HEK293 (cell line): ENCODE measurements at regions not wholly inside any gene's neighbourhood (a gene's known extent, or its start where the extent isn't known, plus 50 kb on each side); places are given as distances from the start of the nearest gene placed in this dataset.

Experiments used
- CTCF ChIA-PET: fragments of 350-600 bp; formaldehyde crosslinking; extraction: SDS; loops from one replicate; lab custom pipeline; 2021; ENCODE audit warnings: antibody characterized with exemption; lab: Yijun Ruan, JAX
- POLR2A ChIA-PET: fragments of 300-600 bp; formaldehyde crosslinking; extraction: SDS; loops from one replicate; lab custom pipeline; 2020; ENCODE audit warnings: antibody characterized with exemption, inconsistent platforms; lab: Yijun Ruan, JAX
- H3K27ac ChIP-seq: fragments of 200-500 bp; sonication (Bioruptor generic); 2 replicates; pipeline ENCODE4 v1.5.1; 2014; ENCODE audit warnings: low read depth, low read length, control low read depth, inconsistent platforms; ENCODE audit errors: extremely low read depth
- H3K36me3 ChIP-seq, 2 experiments: fragments of 200-500 bp in 1 of 2; sonication (Bioruptor generic) in 1 of 2; 1 replicate in 1 of 2; 2 replicates in 1 of 2; pipeline ENCODE4 v1.5.1; 2014 to 2017; ENCODE audit warnings: inconsistent platforms in 2 of 2, low read length in 2 of 2; ENCODE audit not compliant: control insufficient read depth in 2 of 2, insufficient read depth in 1 of 2
- H3K4me1 ChIP-seq: fragments of 200-500 bp; sonication (Bioruptor generic); 2 replicates; pipeline ENCODE4 v1.5.1; 2014; ENCODE audit warnings: mild to moderate bottlenecking, low read length, inconsistent platforms; ENCODE audit not compliant: control insufficient read depth, insufficient read depth
- H3K4me3 ChIP-seq: 2 replicates; pipeline ENCODE4 v1.5.1; 2011; ENCODE audit warnings: low read depth, mild to moderate bottlenecking, control low read depth, low read length, moderate library complexity
- H3K9me3 ChIP-seq: fragments of 200-500 bp; sonication (Bioruptor generic); 2 replicates; pipeline ENCODE4 v1.5.1; 2014; ENCODE audit warnings: low read depth, low read length, inconsistent platforms; ENCODE audit not compliant: control insufficient read depth, insufficient read depth
- EGR2 ChIP-seq: fragments of 450-650 bp; formaldehyde crosslinking; IDR thresholded peaks from 2 replicates; pipeline ENCODE4 v1.5.1; 2016; ENCODE audit warnings: low read depth, missing biosample characterization, missing genetic modification characterization
- ELK4 ChIP-seq: IDR thresholded peaks from 2 replicates; pipeline ENCODE4 v1.6.1; 2011; ENCODE audit warnings: mild to moderate bottlenecking, low read depth, low read length, borderline replicate concordance
- KLF8 ChIP-seq: fragments of 450-650 bp; formaldehyde crosslinking; IDR thresholded peaks from 2 replicates; pipeline ENCODE4 v1.5.1; 2016; ENCODE audit warnings: missing biosample characterization, missing genetic modification characterization
- ZBTB11 ChIP-seq: fragments of 450-650 bp; formaldehyde crosslinking; conservative IDR thresholded peaks from 2 replicates; pipeline ENCODE4 v1.5.1; 2016; ENCODE audit warnings: low read depth, missing biosample characterization, missing genetic modification characterization
- ZBTB48 ChIP-seq: fragments of 450-650 bp; formaldehyde crosslinking; IDR thresholded peaks from 2 replicates; pipeline ENCODE4 v1.5.1; 2016; ENCODE audit warnings: missing biosample characterization, missing genetic modification characterization
- ZBTB8A ChIP-seq: fragments of 450-650 bp; formaldehyde crosslinking; IDR thresholded peaks from 2 replicates; pipeline ENCODE4 v1.5.1; 2016; ENCODE audit warnings: missing biosample characterization, missing genetic modification characterization
- ZFHX2 ChIP-seq: fragments of 450-650 bp; formaldehyde crosslinking; conservative IDR thresholded peaks from 2 replicates; pipeline ENCODE4 v1.5.1; 2016; ENCODE audit warnings: missing biosample characterization, missing genetic modification characterization
- ZNF133 ChIP-seq: fragments of 450-650 bp; formaldehyde crosslinking; IDR thresholded peaks from 2 replicates; pipeline ENCODE4 v1.5.1; 2016; ENCODE audit warnings: missing biosample characterization, missing genetic modification characterization
- ZNF146 ChIP-seq: fragments of 450-650 bp; formaldehyde crosslinking; IDR thresholded peaks from 2 replicates; pipeline ENCODE4 v1.5.1; 2016; ENCODE audit warnings: missing biosample characterization, missing genetic modification characterization
- ZNF184 ChIP-seq: fragments of 450-650 bp; IDR thresholded peaks from 2 replicates; pipeline ENCODE4 v1.5.1; 2018; ENCODE audit warnings: missing biosample characterization, mild to moderate bottlenecking, missing genetic modification characterization
- ZNF335 ChIP-seq: fragments of 450-650 bp; formaldehyde crosslinking; conservative IDR thresholded peaks from 2 replicates; pipeline ENCODE4 v1.5.1; 2016; ENCODE audit warnings: missing biosample characterization, missing genetic modification characterization
- ZNF394 ChIP-seq: fragments of 450-650 bp; formaldehyde crosslinking; IDR thresholded peaks from 2 replicates; pipeline ENCODE4 v1.5.1; 2016; ENCODE audit warnings: missing biosample characterization, missing genetic modification characterization, mild to moderate bottlenecking, moderate library complexity, borderline replicate concordance
- ZNF398 ChIP-seq: fragments of 450-650 bp; formaldehyde crosslinking; IDR thresholded peaks from 2 replicates; pipeline ENCODE4 v1.5.1; 2017; ENCODE audit warnings: missing biosample characterization, missing genetic modification characterization
- ZNF501 ChIP-seq: fragments of 450-650 bp; formaldehyde crosslinking; IDR thresholded peaks from 2 replicates; pipeline ENCODE4 v1.5.1; 2016; ENCODE audit warnings: missing biosample characterization, missing genetic modification characterization
- ZNF518A ChIP-seq: fragments of 450-650 bp; formaldehyde crosslinking; conservative IDR thresholded peaks from 2 replicates; pipeline ENCODE4 v1.5.1; 2016; ENCODE audit warnings: low read depth, missing biosample characterization, missing genetic modification characterization
- ZNF521 ChIP-seq: fragments of 450-650 bp; formaldehyde crosslinking; IDR thresholded peaks from 2 replicates; pipeline ENCODE4 v1.5.1; 2017; ENCODE audit warnings: missing biosample characterization, mild to moderate bottlenecking, missing genetic modification characterization
- ZNF610 ChIP-seq: fragments of 450-650 bp; formaldehyde crosslinking; IDR thresholded peaks from 2 replicates; pipeline ENCODE4 v1.5.1; 2016; ENCODE audit warnings: missing biosample characterization, missing genetic modification characterization, borderline replicate concordance
- ZNF76 ChIP-seq: fragments of 450-650 bp; formaldehyde crosslinking; IDR thresholded peaks from 2 replicates; pipeline ENCODE4; 2016; ENCODE audit warnings: low read depth, missing biosample characterization, missing genetic modification characterization, borderline replicate concordance
- ZNF837 ChIP-seq: fragments of 450-650 bp; formaldehyde crosslinking; IDR thresholded peaks from 2 replicates; pipeline ENCODE4 v1.5.1; 2016; ENCODE audit warnings: missing biosample characterization, missing genetic modification characterization

GRCh38 chr6:44044154-44044539 lies 83.1 kb downstream of the MRPL14 start:
- POLR2A ChIA-PET = interaction anchor here (0.7 to 2.2 kb wide), 4 partner anchors 8 to 33 kb away, joined by 3 to 12 read pairs (median 4); no protein-coding TSS in a partner anchor
- TF ChIP-seq ZNF335 (tag by site-specific recombination) (peak; percentile 89), KLF8 (tag by site-specific recombination) (no peak), EGR2 (tag by site-specific recombination) (peak; percentile 61), ZFHX2 (tag by site-specific recombination) (peak; percentile 83), ZNF837 (tag by site-specific recombination) (no peak)
- Histone ChIP-seq H3K4me3 (no peak overlapping the region), H3K9me3 (no peaks in the 10 kb centered on the region), H3K4me1 (peaks cover 7% of the 10 kb centered on the region; the same call in 1 of the 2 replicates), H3K36me3 (no peaks in the 10 kb centered on the region), H3K27ac (0 out of 2 replicates have a peak overlapping the region, but pooled peaks have one; percentile 2)
- CTCF ChIA-PET = interaction anchor here (0.9 to 3.0 kb wide), 6 partner anchors 9 to 275 kb away, joined by 4 to 16 read pairs (median 7); no protein-coding TSS in a partner anchor

- Histone ChIP-seq H3K27ac (0 out of 2 replicates have a peak overlapping the region, but pooled peaks have one; percentile 2), H3K9me3 (no peaks in the 10 kb centered on the region), H3K36me3 (no peaks in the 10 kb centered on the region), H3K4me3 (no peak overlapping the region), H3K4me1 (peaks cover 7% of the 10 kb centered on the region; the same call in 1 of the 2 replicates)
- CTCF ChIA-PET = interaction anchor here (0.6 to 3.0 kb wide), 11 partner anchors 9 to 378 kb away, joined by 3 to 16 read pairs (median 5); no protein-coding TSS in a partner anchor
- POLR2A ChIA-PET = interaction anchor here (0.7 to 2.2 kb wide), 4 partner anchors 8 to 33 kb away, joined by 3 to 12 read pairs (median 4); no protein-coding TSS in a partner anchor
- TF ChIP-seq KLF8 (tag by site-specific recombination) (no peak), ZNF146 (tag by site-specific recombination) (no peak), ZBTB48 (tag by site-specific recombination) (peak; percentile 23; the same call in 1 of the 2 replicates), ZNF501 (tag by site-specific recombination) (no peak), ZNF398 (tag by site-specific recombination) (peak; percentile 85), ZBTB8A (tag by site-specific recombination) (0 out of 2 replicates have a peak, but pooled peaks have one; percentile 23), ZFHX2 (tag by site-specific recombination) (peak; percentile 56; the same call in 1 of the 2 replicates), ZNF521 (tag by site-specific recombination) (no peak), ZNF610 (0 out of 2 replicates have a peak, but pooled peaks have one; percentile 36), ZNF394 (tag by site-specific recombination) (0 out of 2 replicates have a peak, but pooled peaks have one; percentile 17), ELK4 (no peak), EGR2 (tag by site-specific recombination) (peak; percentile 50), ZBTB11 (tag by site-specific recombination) (no peak), ZNF76 (tag by site-specific recombination) (no peak), ZNF518A (tag by site-specific recombination) (no peak), ZNF184 (tag by site-specific recombination) (peak; percentile 81; the same call in 1 of the 2 replicates), ZNF133 (tag by site-specific recombination) (no peak)
These were observed 83.6 kb downstream of the MRPL14 start for GRCh38 chr6:44043479-44044153.
